ENCODE measurements at regions not wholly inside any gene's neighbourhood (a gene's known extent, or its start where the extent isn't known, plus 50 kb on each side); places are given as distances from the start of the nearest gene placed in this dataset.

- no peaks in the 10 kb centered on the region for H3K27me3 ChIP-seq (replicated peaks; ENCODE audit: control insufficient read depth, insufficient read depth, low read length)
- no peaks in the 10 kb centered on the region for H3K4me1 ChIP-seq
- Mint-ChIP-seq H3K4me1 (ENCODE audit: low read depth, unreplicated experiment) (no peaks in the 10 kb centered on the region), H3K36me3 (ENCODE audit: insufficient read depth, unreplicated experiment) (no peaks in the 10 kb centered on the region), H3K4me3 (ENCODE audit: unreplicated experiment) (no peak overlapping the region), H3K27ac (ENCODE audit: unreplicated experiment) (no peak overlapping the region), H3K9me3 (ENCODE audit: unreplicated experiment) (no peaks in the 10 kb centered on the region), H3K27me3 (ENCODE audit: insufficient read depth, unreplicated experiment) (no peaks in the 10 kb centered on the region)
- POLR2A ChIA-PET: no interaction called here
- H3K36me3 ChIP-seq (ENCODE audit: control insufficient read depth, insufficient read depth, low read length): no peaks in the 10 kb centered on the region
- TF ChIP-seq CTCF (IDR thresholded peaks at IDR 0.05; ENCODE audit: insufficient read depth in 1 of 2, low read depth in 1 of 2, low read length in 1 of 2, severe bottlenecking in 1 of 2, unreplicated experiment in 1 of 2): no peak
- no peaks in the 10 kb centered on the region for H3K9me3 ChIP-seq
- CTCF ChIA-PET: no interaction called here
- no peak overlapping the region for H3K4me3 ChIP-seq (ENCODE audit: low read depth, low read length)
- intact Hi-C loops (cut with micrococcal nuclease; ENCODE audit: unreplicated experiment): no loop called here
- DNase-seq: no peak
- BruUV-seq (replicated peaks): no TSS peak
Measured at GRCh38 chr6:138631566-138631965, 132.3 kb upstream of the NHSL1 start.

GRCh38 chr6:138637822-138638221 lies 135.7 kb upstream of the CCDC28A start:
- Mint-ChIP-seq H3K9me3 (ENCODE audit: unreplicated experiment) (no peaks in the 10 kb centered on the region), H3K4me1 (ENCODE audit: low read depth, unreplicated experiment) (peaks cover 7% of the 10 kb centered on the region), H3K27me3 (ENCODE audit: insufficient read depth, unreplicated experiment) (no peaks in the 10 kb centered on the region), H3K36me3 (ENCODE audit: insufficient read depth, unreplicated experiment) (no peaks in the 10 kb centered on the region), H3K4me3 (ENCODE audit: unreplicated experiment) (no peak overlapping the region), H3K27ac (ENCODE audit: unreplicated experiment) (no peak overlapping the region)
- H3K27me3 ChIP-seq (replicated peaks; ENCODE audit: control insufficient read depth, insufficient read depth, low read length): no peaks in the 10 kb centered on the region
- H3K9me3 ChIP-seq: no peaks in the 10 kb centered on the region
- H3K4me1 ChIP-seq: peaks cover 1% of the 10 kb centered on the region
- ChIA-PET POLR2A (no interaction called here), CTCF (no interaction called here)
- BruUV-seq (replicated peaks): no TSS peak
- H3K36me3 ChIP-seq (ENCODE audit: control insufficient read depth, insufficient read depth, low read length): no peaks in the 10 kb centered on the region
- DNase-seq: no peak
- intact Hi-C loops (cut with micrococcal nuclease; ENCODE audit: unreplicated experiment): no loop called here
- no peak for TF ChIP-seq CTCF (IDR thresholded peaks at IDR 0.05; ENCODE audit: insufficient read depth in 1 of 2, low read depth in 1 of 2, low read length in 1 of 2, severe bottlenecking in 1 of 2, unreplicated experiment in 1 of 2)
- no peak overlapping the region for H3K4me3 ChIP-seq (ENCODE audit: low read depth, low read length)

GRCh38 chr6:138638604-138639003 lies 135.0 kb upstream of the CCDC28A start:
- Mint-ChIP-seq H3K27me3 (ENCODE audit: insufficient read depth, unreplicated experiment) (no peaks in the 10 kb centered on the region), H3K27ac (ENCODE audit: unreplicated experiment) (no peak overlapping the region), H3K4me1 (ENCODE audit: low read depth, unreplicated experiment) (peaks cover 7% of the 10 kb centered on the region), H3K4me3 (ENCODE audit: unreplicated experiment) (no peak overlapping the region), H3K9me3 (ENCODE audit: unreplicated experiment) (no peaks in the 10 kb centered on the region), H3K36me3 (ENCODE audit: insufficient read depth, unreplicated experiment) (no peaks in the 10 kb centered on the region)
- no peaks in the 10 kb centered on the region for H3K27me3 ChIP-seq (replicated peaks; ENCODE audit: control insufficient read depth, insufficient read depth, low read length)
- ChIA-PET CTCF (no interaction called here), POLR2A (no interaction called here)
- H3K9me3 ChIP-seq: no peaks in the 10 kb centered on the region
- H3K4me1 ChIP-seq: peaks cover 8% of the 10 kb centered on the region
- intact Hi-C loops (cut with micrococcal nuclease; ENCODE audit: unreplicated experiment): no loop called here
- BruUV-seq (replicated peaks): no TSS peak
- no peak overlapping the region for H3K4me3 ChIP-seq (ENCODE audit: low read depth, low read length)
- no peaks in the 10 kb centered on the region for H3K36me3 ChIP-seq (ENCODE audit: control insufficient read depth, insufficient read depth, low read length)
- DNase-seq: no peak
- no peak for TF ChIP-seq CTCF (IDR thresholded peaks at IDR 0.05; ENCODE audit: insufficient read depth in 1 of 2, low read depth in 1 of 2, low read length in 1 of 2, severe bottlenecking in 1 of 2, unreplicated experiment in 1 of 2)

Data from Caco-2 (cell line).